SK-N-SH (cell line): ENCODE measurements at regions not wholly inside any gene's neighbourhood (a gene's known extent, or its start where the extent isn't known, plus 50 kb on each side); places are given as distances from the start of the nearest gene placed in this dataset.

Experiments
- CTCF ChIA-PET: fragments of 300-600, 350-600 bp; formaldehyde crosslinking; extraction: SDS; loops from one replicate; lab custom pipeline; 2021; lab: Yijun Ruan, JAX
- POLR2A ChIA-PET: fragments of 350-600 bp; sonication (Branson Sonifier 250); formaldehyde crosslinking; extraction: SDS; loops from one replicate; lab custom pipeline; 2020; ENCODE audit warnings: antibody characterized with exemption, inconsistent platforms; lab: Yijun Ruan, JAX
- DNase-seq: peaks from one replicate; pipeline ENCODE4 v3.0.0; 2012
- H2AFZ ChIP-seq: fragments of 200-600 bp; sonication (generic); 2 replicates; pipeline ENCODE4 v1.8.1; 2016; ENCODE audit warnings: antibody characterized with exemption, mild to moderate bottlenecking, low read depth
- H3F3A ChIP-seq: fragments of 200-600 bp; sonication (generic); replicated peaks from 2 replicates; pipeline ENCODE3; 2016; ENCODE audit warnings: antibody characterized with exemption, mild to moderate bottlenecking; ENCODE audit not compliant: insufficient read depth
- H3K27ac ChIP-seq, 2 experiments: fragments of 200-500 bp in 1 of 2; fragments of 200-600 bp in 1 of 2; sonication (Bioruptor generic) in 1 of 2; sonication (generic), shearing (Covaris generic) in 1 of 2; 2 replicates each; pipeline versions ENCODE4 v1.5.1 to v1.6.1; 2014 to 2016; ENCODE audit warnings: low read depth in 2 of 2, inconsistent platforms in 1 of 2, low read length in 1 of 2, mild to moderate bottlenecking in 1 of 2, mixed read lengths in 1 of 2
- H3K27me3 ChIP-seq: fragments of 200-600 bp; sonication (generic), shearing (Covaris generic); 2 replicates; pipeline ENCODE4 v1.6.1; 2016; ENCODE audit warnings: mixed run types; ENCODE audit not compliant: insufficient read depth
- H3K36me3 ChIP-seq, 2 experiments: fragments of 200-500 bp in 1 of 2; fragments of 200-600 bp in 1 of 2; sonication (Bioruptor generic) in 1 of 2; sonication (generic) in 1 of 2; replicated peaks in 1 of 2; 2 replicates each; pipeline versions ENCODE3 to v1.5.1; 2014 to 2016; ENCODE audit warnings: low read length in 1 of 2, mild to moderate bottlenecking in 1 of 2; ENCODE audit not compliant: insufficient read depth in 2 of 2, control insufficient read depth in 1 of 2
- H3K4me1 ChIP-seq, 2 experiments: fragments of 200-500 bp in 1 of 2; fragments of 200-600 bp in 1 of 2; sonication (Bioruptor generic) in 1 of 2; sonication (generic), shearing (Covaris generic) in 1 of 2; 2 replicates each; pipeline versions ENCODE4 v1.5.1 to v1.6.1; 2014 to 2016; ENCODE audit warnings: low read depth in 1 of 2, low read length in 1 of 2, mixed run types in 1 of 2; ENCODE audit not compliant: insufficient read depth in 2 of 2, control insufficient read depth in 1 of 2
- H3K4me2 ChIP-seq: fragments of 200-600 bp; sonication (generic), shearing (Covaris generic); 2 replicates; pipeline ENCODE4 v1.6.1; 2017; ENCODE audit warnings: mixed run types
- H3K4me3 ChIP-seq, 2 experiments: fragments of 200-500 bp in 1 of 2; fragments of 200-600 bp in 1 of 2; sonication (Bioruptor generic) in 1 of 2; sonication (generic), shearing (Covaris generic) in 1 of 2; 2 replicates each; pipeline versions ENCODE4 v1.5.1 to v1.8.1; 2014 to 2016; ENCODE audit warnings: low read depth in 2 of 2, inconsistent platforms in 1 of 2, low read length in 1 of 2, mild to moderate bottlenecking in 1 of 2, mixed read lengths in 1 of 2, moderate library complexity in 1 of 2
- H3K79me2 ChIP-seq: fragments of 200-600 bp; sonication (generic); 2 replicates; pipeline ENCODE4 v1.8.1; 2017; ENCODE audit warnings: mild to moderate bottlenecking; ENCODE audit not compliant: insufficient read depth
- H3K9ac ChIP-seq: fragments of 200-600 bp; sonication (generic); 2 replicates; pipeline ENCODE4 v1.6.1; 2017; ENCODE audit warnings: mixed run types
- H3K9me2 ChIP-seq: fragments of 200-600 bp; sonication (generic); 2 replicates; pipeline ENCODE4 v1.6.1; 2017; ENCODE audit warnings: mixed run types
- H3K9me3 ChIP-seq: fragments of 200-600 bp; sonication (generic); 2 replicates; pipeline ENCODE4 v1.6.1; 2017; ENCODE audit warnings: mixed run types, mild to moderate bottlenecking, moderate library complexity
- H4K20me1 ChIP-seq: fragments of 200-600 bp; sonication (generic); 2 replicates; pipeline ENCODE4 v1.6.1; 2017; ENCODE audit warnings: mild to moderate bottlenecking, mixed run types; ENCODE audit not compliant: insufficient read depth
- EZH2phosphoT487 ChIP-seq: fragments of 200-600 bp; sonication (generic); IDR thresholded peaks from 2 replicates; pipeline ENCODE4 v1.6.1; 2017; ENCODE audit warnings: low read depth, mixed run types, mild to moderate bottlenecking, antibody characterized with exemption, moderate library complexity, borderline replicate concordance
- FOSL2 ChIP-seq: IDR thresholded peaks from 2 replicates; pipeline ENCODE4 v1.4.0; 2012; ENCODE audit warnings: low read depth, mild to moderate bottlenecking, moderate library complexity, borderline replicate concordance
- FOXJ3 ChIP-seq: sonication (generic); formaldehyde crosslinking; IDR thresholded peaks from 2 replicates; pipeline ENCODE4 v1.5.1; 2020; ENCODE audit warnings: mild to moderate bottlenecking, missing genetic modification reagents
- FOXM1 ChIP-seq: IDR thresholded peaks from 2 replicates; pipeline ENCODE4 v1.4.0; 2012; ENCODE audit warnings: low read depth, mild to moderate bottlenecking
- GABPA ChIP-seq: IDR thresholded peaks from 2 replicates; pipeline ENCODE4 v1.4.0; 2012; ENCODE audit warnings: low read depth, mild to moderate bottlenecking
- GATA2 ChIP-seq: sonication (generic); formaldehyde crosslinking; IDR thresholded peaks from 2 replicates; pipeline ENCODE4 v1.5.0; 2020; ENCODE audit warnings: mild to moderate bottlenecking, missing genetic modification reagents
- MEF2A ChIP-seq: IDR thresholded peaks from 2 replicates; pipeline ENCODE4 v1.4.0; 2012; ENCODE audit warnings: low read depth, borderline replicate concordance
- MXI1 ChIP-seq: IDR thresholded peaks from 2 replicates; pipeline ENCODE4 v1.6.1; 2012; ENCODE audit warnings: mild to moderate bottlenecking, low read depth, low read length, improper control_type of control experiment
- NRF1 ChIP-seq: IDR thresholded peaks from 2 replicates; pipeline ENCODE4 v1.6.1; 2012; ENCODE audit warnings: low read depth, mild to moderate bottlenecking, low read length
- POLR2AphosphoS5 ChIP-seq: IDR thresholded peaks from 2 replicates; pipeline ENCODE4 v1.6.1; 2012; ENCODE audit warnings: low read depth, low read length
- RCOR1 ChIP-seq: fragments of 150-350 bp; IDR thresholded peaks from 2 replicates; pipeline ENCODE4 v1.6.1; 2017; ENCODE audit warnings: antibody characterized with exemption, low read length
- RFX5 ChIP-seq: IDR thresholded peaks from 2 replicates; pipeline ENCODE4 v1.6.1; 2012; ENCODE audit warnings: mild to moderate bottlenecking, improper control_type of control experiment, low read length
- RXRA ChIP-seq: IDR thresholded peaks from 2 replicates; pipeline ENCODE4 v1.4.0; 2012; ENCODE audit warnings: low read depth, mild to moderate bottlenecking, borderline replicate concordance
- SMC3 ChIP-seq: IDR thresholded peaks from 2 replicates; pipeline ENCODE4 v1.6.1; 2012; ENCODE audit warnings: low read depth, low read length, improper control_type of control experiment
- TAF1 ChIP-seq: IDR thresholded peaks from 2 replicates; pipeline ENCODE4 v1.6.1; 2012; ENCODE audit warnings: low read depth, mild to moderate bottlenecking, low read length, moderate library complexity, borderline replicate concordance
- TCF12 ChIP-seq: IDR thresholded peaks from 2 replicates; pipeline ENCODE4 v1.4.0; 2012
- WGBS: methylation state at CpG from one replicate; pipeline ENCODE4 v1.1.6; 2017; ENCODE audit warnings: low lambda C conversion rate; 5-methylcytosine and 5-hydroxymethylcytosine counted together
- TF ChIP-seq, protein P1 (sequence below): fragments of 150-350 bp; IDR thresholded peaks from 2 replicates; pipeline ENCODE4 v1.6.1; 2016; ENCODE audit warnings: mild to moderate bottlenecking, low read depth, low read length
- TF ChIP-seq, protein P2 (sequence below): fragments of 200-600 bp; sonication (generic); IDR thresholded peaks from 2 replicates; pipeline ENCODE4 v1.6.1; 2017; ENCODE audit warnings: antibody characterized with exemption, mild to moderate bottlenecking, moderate library complexity
- TF ChIP-seq, protein P3 (sequence below): IDR thresholded peaks from 2 replicates; pipeline ENCODE4 v1.4.0; 2012; ENCODE audit warnings: low read depth, borderline replicate concordance

DNA sequence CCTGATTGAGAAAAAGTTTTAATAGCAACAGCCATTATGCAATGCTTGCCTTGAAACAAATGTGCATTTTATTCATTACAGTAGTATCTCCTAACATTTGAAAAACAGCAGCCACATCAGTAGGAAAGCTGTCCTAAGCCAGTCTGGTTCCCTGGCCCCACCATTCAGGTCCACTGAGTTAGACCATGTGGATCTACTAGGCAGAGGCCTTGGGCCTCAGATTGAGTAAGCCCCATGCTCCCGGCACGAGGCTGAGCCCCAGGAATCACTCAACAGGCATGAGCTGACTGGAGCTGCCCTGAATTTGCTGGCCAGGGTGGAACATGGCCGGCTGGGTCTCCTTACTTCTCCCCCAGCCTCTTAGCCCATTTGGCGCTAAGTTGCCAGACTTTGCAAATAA is 103.4 kb downstream of the ZFP36L2 start:
- no peaks in the 10 kb centered on the region for H3F3A ChIP-seq
- ChIA-PET CTCF (no interaction called here), POLR2A (no interaction called here)
- H3K36me3 ChIP-seq = no peaks in the 10 kb centered on the region
- H2AFZ ChIP-seq = no peak overlapping the region
- H3K4me2 ChIP-seq = no peak overlapping the region
- 94% methylated on average over 4 of the region's 4 CpGs for WGBS
- H3K4me1 ChIP-seq = peaks cover 0 to 5% of the 10 kb centered on the region in 2 experiments; a peak in 1 of 4 replicates
- no peaks in the 10 kb centered on the region for H3K79me2 ChIP-seq
- no peaks in the 10 kb centered on the region for H4K20me1 ChIP-seq
- no peak overlapping the region for H3K4me3 ChIP-seq
- H3K27ac ChIP-seq = no peak overlapping the region
- H3K9me2 ChIP-seq = no peaks in the 10 kb centered on the region
- no peaks in the 10 kb centered on the region for H3K9me3 ChIP-seq
- no peaks in the 10 kb centered on the region for H3K27me3 ChIP-seq
- TF ChIP-seq RFX5 = no peak
- no peak for TF ChIP-seq MEF2A
- TF ChIP-seq TAF1 = no peak
- TF ChIP-seq NRF1 = no peak
- TF ChIP-seq, protein P1, sequence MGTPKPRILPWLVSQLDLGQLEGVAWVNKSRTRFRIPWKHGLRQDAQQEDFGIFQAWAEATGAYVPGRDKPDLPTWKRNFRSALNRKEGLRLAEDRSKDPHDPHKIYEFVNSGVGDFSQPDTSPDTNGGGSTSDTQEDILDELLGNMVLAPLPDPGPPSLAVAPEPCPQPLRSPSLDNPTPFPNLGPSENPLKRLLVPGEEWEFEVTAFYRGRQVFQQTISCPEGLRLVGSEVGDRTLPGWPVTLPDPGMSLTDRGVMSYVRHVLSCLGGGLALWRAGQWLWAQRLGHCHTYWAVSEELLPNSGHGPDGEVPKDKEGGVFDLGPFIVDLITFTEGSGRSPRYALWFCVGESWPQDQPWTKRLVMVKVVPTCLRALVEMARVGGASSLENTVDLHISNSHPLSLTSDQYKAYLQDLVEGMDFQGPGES = no peak
- no peak for TF ChIP-seq GABPA
- TF ChIP-seq EZH2phosphoT487 = no peak
- no peak for TF ChIP-seq TCF12
- no peak for TF ChIP-seq FOSL2
- TF ChIP-seq POLR2AphosphoS5 = no peak
- TF ChIP-seq SMC3 = no peak
- no peak for TF ChIP-seq FOXJ3 (CRISPR knock-in tag)
- no peak for TF ChIP-seq RXRA
- no peak for TF ChIP-seq MXI1
- TF ChIP-seq, protein P2, sequence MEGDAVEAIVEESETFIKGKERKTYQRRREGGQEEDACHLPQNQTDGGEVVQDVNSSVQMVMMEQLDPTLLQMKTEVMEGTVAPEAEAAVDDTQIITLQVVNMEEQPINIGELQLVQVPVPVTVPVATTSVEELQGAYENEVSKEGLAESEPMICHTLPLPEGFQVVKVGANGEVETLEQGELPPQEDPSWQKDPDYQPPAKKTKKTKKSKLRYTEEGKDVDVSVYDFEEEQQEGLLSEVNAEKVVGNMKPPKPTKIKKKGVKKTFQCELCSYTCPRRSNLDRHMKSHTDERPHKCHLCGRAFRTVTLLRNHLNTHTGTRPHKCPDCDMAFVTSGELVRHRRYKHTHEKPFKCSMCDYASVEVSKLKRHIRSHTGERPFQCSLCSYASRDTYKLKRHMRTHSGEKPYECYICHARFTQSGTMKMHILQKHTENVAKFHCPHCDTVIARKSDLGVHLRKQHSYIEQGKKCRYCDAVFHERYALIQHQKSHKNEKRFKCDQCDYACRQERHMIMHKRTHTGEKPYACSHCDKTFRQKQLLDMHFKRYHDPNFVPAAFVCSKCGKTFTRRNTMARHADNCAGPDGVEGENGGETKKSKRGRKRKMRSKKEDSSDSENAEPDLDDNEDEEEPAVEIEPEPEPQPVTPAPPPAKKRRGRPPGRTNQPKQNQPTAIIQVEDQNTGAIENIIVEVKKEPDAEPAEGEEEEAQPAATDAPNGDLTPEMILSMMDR = no peak
- TF ChIP-seq, protein P3, sequence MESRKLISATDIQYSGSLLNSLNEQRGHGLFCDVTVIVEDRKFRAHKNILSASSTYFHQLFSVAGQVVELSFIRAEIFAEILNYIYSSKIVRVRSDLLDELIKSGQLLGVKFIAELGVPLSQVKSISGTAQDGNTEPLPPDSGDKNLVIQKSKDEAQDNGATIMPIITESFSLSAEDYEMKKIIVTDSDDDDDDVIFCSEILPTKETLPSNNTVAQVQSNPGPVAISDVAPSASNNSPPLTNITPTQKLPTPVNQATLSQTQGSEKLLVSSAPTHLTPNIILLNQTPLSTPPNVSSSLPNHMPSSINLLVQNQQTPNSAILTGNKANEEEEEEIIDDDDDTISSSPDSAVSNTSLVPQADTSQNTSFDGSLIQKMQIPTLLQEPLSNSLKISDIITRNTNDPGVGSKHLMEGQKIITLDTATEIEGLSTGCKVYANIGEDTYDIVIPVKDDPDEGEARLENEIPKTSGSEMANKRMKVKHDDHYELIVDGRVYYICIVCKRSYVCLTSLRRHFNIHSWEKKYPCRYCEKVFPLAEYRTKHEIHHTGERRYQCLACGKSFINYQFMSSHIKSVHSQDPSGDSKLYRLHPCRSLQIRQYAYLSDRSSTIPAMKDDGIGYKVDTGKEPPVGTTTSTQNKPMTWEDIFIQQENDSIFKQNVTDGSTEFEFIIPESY = no peak
- no peak for TF ChIP-seq FOXM1
- TF ChIP-seq GATA2 (CRISPR knock-in tag) = no peak
- no peak for TF ChIP-seq RCOR1
- TF ChIP-seq, all 33 proteins: peak for 0
- H3K9ac ChIP-seq = no peak overlapping the region
- no peak for DNase-seq
